SK-N-SH treated with all-trans-retinoic acid at 6 μM for 48 hours (cell line): ENCODE measurements at regions not wholly inside any gene's neighbourhood (a gene's known extent, or its start where the extent isn't known, plus 50 kb on each side); places are given as distances from the start of the nearest gene placed in this dataset.
A peak's percentile ranks its signal among the peaks of the same experiment; 100 is the strongest.
"Not testable (repeated sequence)": the region's sequence is repeated elsewhere in the genome, so short reads cannot be mapped to it uniquely, and the experiment has no call there.

Source experiments
- ATAC-seq: fragments of 200-7000 bp; cut with Tn5 transposase; 3 replicates; pipeline ENCODE4 v1.9.1; 2020; ENCODE audit warnings: mild to moderate bottlenecking, moderate library complexity
- ARNTL ChIP-seq: fragments of 450-650 bp; formaldehyde crosslinking; IDR thresholded peaks from 2 replicates; pipeline ENCODE4 v1.5.0; 2020; ENCODE audit warnings: low read depth, mild to moderate bottlenecking, moderate library complexity, borderline replicate concordance
- BACH2 ChIP-seq: fragments of 250-450 bp; sonication (Bioruptor Pico); IDR thresholded peaks from 2 replicates; pipeline ENCODE4 v1.9.0; 2021; ENCODE audit warnings: mild to moderate bottlenecking, borderline replicate concordance
- CREB5 ChIP-seq: fragments of 250-450 bp; sonication (Bioruptor Pico); IDR thresholded peaks from 2 replicates; pipeline ENCODE4 v1.5.1; 2020; ENCODE audit warnings: low read depth, mild to moderate bottlenecking, moderate library complexity
- CSDC2 ChIP-seq: fragments of 250-450 bp; sonication (Bioruptor Pico); IDR thresholded peaks from 2 replicates; pipeline ENCODE4 v1.5.0; 2020; ENCODE audit warnings: mild to moderate bottlenecking, moderate library complexity
- CSRNP3 ChIP-seq: fragments of 250-450 bp; sonication (Bioruptor Pico); IDR thresholded peaks from 2 replicates; pipeline ENCODE4 v1.5.1; 2021; ENCODE audit warnings: mild to moderate bottlenecking, moderate library complexity
- ESRRG ChIP-seq: fragments of 250-450 bp; sonication (Bioruptor Pico); IDR thresholded peaks from 2 replicates; pipeline ENCODE4 v1.6.1; 2021; ENCODE audit warnings: mild to moderate bottlenecking
- GLIS3 ChIP-seq: fragments of 250-450 bp; sonication (Bioruptor Pico); IDR thresholded peaks from 2 replicates; pipeline ENCODE4 v1.5.0; 2020; ENCODE audit warnings: mild to moderate bottlenecking, moderate library complexity
- ISL1 ChIP-seq: fragments of 250-450 bp; sonication (Bioruptor Pico); IDR thresholded peaks from 2 replicates; pipeline ENCODE4 v2.1.2; 2022; ENCODE audit warnings: mild to moderate bottlenecking, moderate library complexity
- OSR1 ChIP-seq: fragments of 250-450 bp; sonication (Bioruptor Pico); IDR thresholded peaks from 2 replicates; pipeline ENCODE4 v1.8.0; 2022; ENCODE audit warnings: moderate library complexity, mild to moderate bottlenecking, inconsistent platforms
- PATZ1 ChIP-seq: fragments of 250-450 bp; sonication (Bioruptor Pico); IDR thresholded peaks from 2 replicates; pipeline ENCODE4 v1.8.0; 2020; ENCODE audit warnings: mild to moderate bottlenecking, moderate library complexity, borderline replicate concordance
- POU6F1 ChIP-seq: fragments of 250-450 bp; sonication (Bioruptor Pico); IDR thresholded peaks from 2 replicates; pipeline ENCODE4 v1.8.0; 2021; ENCODE audit warnings: low read depth, mild to moderate bottlenecking, moderate library complexity, borderline replicate concordance
- PPARA ChIP-seq: fragments of 250-450 bp; sonication (Bioruptor Pico); IDR thresholded peaks from 2 replicates; pipeline ENCODE4 v1.5.0; 2020; ENCODE audit warnings: mild to moderate bottlenecking, borderline replicate concordance
- RARB ChIP-seq: fragments of 250-450 bp; sonication (Bioruptor Pico); IDR thresholded peaks from 2 replicates; pipeline ENCODE4 v1.8.0; 2021; ENCODE audit warnings: mild to moderate bottlenecking, moderate library complexity
- SNAI2 ChIP-seq: fragments of 250-450 bp; sonication (Bioruptor Pico); IDR thresholded peaks from 2 replicates; pipeline ENCODE4 v1.5.0; 2020; ENCODE audit warnings: mild to moderate bottlenecking, moderate library complexity
- TCF4 ChIP-seq: fragments of 250-450 bp; sonication (Bioruptor Pico); IDR thresholded peaks from 2 replicates; pipeline ENCODE4 v1.8.0; 2021; ENCODE audit warnings: mild to moderate bottlenecking, moderate library complexity, borderline replicate concordance
- TOX ChIP-seq: fragments of 250-450 bp; sonication (Bioruptor Pico); IDR thresholded peaks from 2 replicates; pipeline ENCODE4 v1.8.0; 2021; ENCODE audit warnings: mild to moderate bottlenecking, moderate library complexity, borderline replicate concordance
- TSHZ2 ChIP-seq: fragments of 250-450 bp; sonication (Bioruptor Pico); IDR thresholded peaks from 2 replicates; pipeline ENCODE4 v1.5.0; 2020; ENCODE audit warnings: mild to moderate bottlenecking, moderate library complexity
- ZC3H10 ChIP-seq: fragments of 250-450 bp; sonication (Bioruptor Pico); IDR thresholded peaks from 2 replicates; pipeline ENCODE4 v1.5.1; 2021; ENCODE audit warnings: mild to moderate bottlenecking, moderate library complexity
- ZFP3 ChIP-seq: fragments of 250-450 bp; sonication (Bioruptor Pico); IDR thresholded peaks from 2 replicates; pipeline ENCODE4 v1.5.0; 2020; ENCODE audit warnings: mild to moderate bottlenecking, moderate library complexity
- ZFP30 ChIP-seq: fragments of 450-650 bp; formaldehyde crosslinking; IDR thresholded peaks from 2 replicates; pipeline ENCODE4 v1.5.0; 2022; ENCODE audit warnings: mild to moderate bottlenecking, moderate library complexity
- ZNF565 ChIP-seq: fragments of 450-650 bp; formaldehyde crosslinking; conservative IDR thresholded peaks from 2 replicates; pipeline ENCODE4 v1.5.0; 2020; ENCODE audit warnings: low read depth, mild to moderate bottlenecking, moderate library complexity
- ZNF70 ChIP-seq: fragments of 450-650 bp; formaldehyde crosslinking; IDR thresholded peaks from 2 replicates; pipeline ENCODE4 v1.5.0; 2020; ENCODE audit warnings: mild to moderate bottlenecking, moderate library complexity
- ZNF8 ChIP-seq: fragments of 450-650 bp; formaldehyde crosslinking; IDR thresholded peaks from 2 replicates; pipeline ENCODE4 v1.5.0; 2020; ENCODE audit warnings: mild to moderate bottlenecking, moderate library complexity

GRCh38 chr1:173269490-173270230, 62.5 kb upstream of the TNFSF4 start:
- TF ChIP-seq ISL1 (peak; percentile 82), POU6F1 (CRISPR knock-in tag) (0 out of 2 replicates have a peak, but pooled peaks have one; percentile 67), RARB (CRISPR knock-in tag) (0 out of 2 replicates have a peak, but pooled peaks have one; percentile 18), OSR1 (no peak), TSHZ2 (no peak), ARNTL (CRISPR knock-in tag) (no peak), ZFP3 (no peak), TOX (CRISPR knock-in tag) (peak; percentile 83), GLIS3 (CRISPR knock-in tag) (no peak), PATZ1 (CRISPR knock-in tag) (0 out of 2 replicates have a peak, but pooled peaks have one; percentile 48), CSRNP3 (no peak), ZNF565 (no peak), SNAI2 (no peak), ZFP30 (CRISPR knock-in tag) (no peak), ESRRG (no peak), PPARA (CRISPR knock-in tag) (no peak), TCF4 (CRISPR knock-in tag) (no peak), CREB5 (CRISPR knock-in tag) (no peak), BACH2 (no peak), ZNF70 (no peak), ZC3H10 (CRISPR knock-in tag) (peak; percentile 85; the same call in 1 of the 2 replicates), ZNF8 (CRISPR knock-in tag) (no peak), CSDC2 (CRISPR knock-in tag) (no peak)
- ATAC-seq: peak; percentile 92

- TF ChIP-seq OSR1: no peak
- no peak for TF ChIP-seq CSRNP3
- no peak for TF ChIP-seq PPARA (CRISPR knock-in tag)
- TF ChIP-seq POU6F1 (CRISPR knock-in tag): no peak
- no peak for TF ChIP-seq ZFP30 (CRISPR knock-in tag)
- no peak; the same call in 2 of the 3 replicates for ATAC-seq
Observed at GRCh38 chr1:173270243-173270642, 63.1 kb upstream of the TNFSF4 start.

- not testable (repeated sequence) for ATAC-seq
Observed at GRCh38 chr1:173271021-173271420, 63.9 kb upstream of the TNFSF4 start.
